ENCODE measurements at regions not wholly inside any gene's neighbourhood (a gene's known extent, or its start where the extent isn't known, plus 50 kb on each side); places are given as distances from the start of the nearest gene placed in this dataset.

GRCh38 chr1:223018534-223018933, 124.5 kb downstream of the TLR5 start:
- TF ChIP-seq POLR2AphosphoS5 (IDR thresholded peaks at IDR 0.05; ENCODE audit: low read depth, low read length) (peak; percentile 84), E2F6 (IDR thresholded peaks at IDR 0.05) (peak; percentile 75), JUN (IDR thresholded peaks at IDR 0.05; ENCODE audit: low read depth, low read length) (no peak), RXRA (IDR thresholded peaks at IDR 0.05; ENCODE audit: insufficient read depth, low read depth, low read length) (no peak), CBX5 (IDR thresholded peaks at IDR 0.05; ENCODE audit: low read depth, low read length) (no peak), POLR2A (IDR thresholded peaks at IDR 0.05; ENCODE audit: control extremely low read depth in 1 of 2, low read depth in 2 of 2, low read length in 2 of 2) (peak in 1 of 2 experiments; percentile 78; a peak in 2 of 3 replicates), BRCA1 (IDR thresholded peaks at IDR 0.05; ENCODE audit: low read depth, low read length) (no peak), MAX (IDR thresholded peaks at IDR 0.05) (peak; percentile 27; the same call in 1 of the 2 replicates), SAP30 (IDR thresholded peaks at IDR 0.05; ENCODE audit: insufficient read depth, insufficient replicate concordance, low read length) (no peak), RFX5 (IDR thresholded peaks at IDR 0.05; ENCODE audit: borderline replicate concordance, low read depth, low read length) (no peak)
- H3K36me3 ChIP-seq (ENCODE audit: control insufficient read depth in 2 of 4, insufficient read depth in 4 of 4, low read length in 3 of 4): peaks cover 16 to 92% (median 43%) of the 10 kb centered on the region in 4 experiments
- peak in 1 of 2 experiments; percentile 63 for DNase-seq (ENCODE audit: low read depth in 1 of 2, low spot score in 2 of 2)

More at GRCh38 chr1:223018534-223018933, 124.5 kb downstream of the TLR5 start:
- FAIRE-seq: no peak
- H3K56ac ChIP-seq (replicated peaks; ENCODE audit: insufficient read length, low read depth, low read length): no peak overlapping the region
- H3K23me2 ChIP-seq (ENCODE audit: low read depth, low read length): no peaks in the 10 kb centered on the region; the same call in 1 of the 2 replicates
- H3K4me2 ChIP-seq (ENCODE audit: insufficient read depth in 1 of 2, low read depth in 2 of 2, low read length in 2 of 2): no peak overlapping the region
- no peak overlapping the region for H2AFZ ChIP-seq (ENCODE audit: low read length)
- H4K8ac ChIP-seq (ENCODE audit: extremely low read depth, insufficient read depth, low read length): no peak overlapping the region
- H3K4ac ChIP-seq (replicated peaks; ENCODE audit: insufficient read length, low read depth, low read length): no peak overlapping the region
- ChIA-PET POLR2A (ENCODE audit: partially characterized antibody) (interaction anchor here (0.8 to 3.2 kb wide), 25 partner anchors 8 to 748 kb away, joined by 3 to 65 read pairs (median 4); no protein-coding TSS in a partner anchor), CTCF (ENCODE audit: partially characterized antibody) (interaction anchor here (0.7 to 1.6 kb wide), 9 partner anchors 14 to 105 kb away, joined by 3 to 7 read pairs (median 3); no protein-coding TSS in a partner anchor)
- no peak overlapping the region for H4K5ac ChIP-seq (ENCODE audit: insufficient read length, low read depth, low read length)
- no peak overlapping the region for H3K27ac ChIP-seq (ENCODE audit: low read depth, low read length)
- no peaks in the 10 kb centered on the region for H3K9me3 ChIP-seq (ENCODE audit: insufficient read depth in 2 of 2, low read depth in 1 of 2, low read length in 1 of 2)
- WGBS, 2 experiments (ENCODE audit: extremely low coverage in 1 of 2, insufficient coverage in 1 of 2, insufficient read length in 1 of 2, insufficient replicate concordance in 2 of 2, low coverage in 1 of 2, low lambda C conversion rate in 2 of 2, missing lambda C conversion rate in 1 of 2): 94% methylated on average over 7 of the region's 7 CpGs; no CpG with 5 or more reads in 1 of the 2 experiments
- H3K9ac ChIP-seq (replicated peaks in 1 of 4; ENCODE audit: extremely low read depth in 1 of 4, low read depth in 3 of 4, low read length in 3 of 4): no peak overlapping the region
- H4K20me1 ChIP-seq (replicated peaks in 1 of 2; ENCODE audit: control insufficient read depth in 1 of 2, insufficient read depth in 2 of 2, low read length in 2 of 2): peaks cover 2 to 4% of the 10 kb centered on the region in 2 experiments
- H2AK5ac ChIP-seq (ENCODE audit: low read depth, low read length): no peak overlapping the region
- no peaks in the 10 kb centered on the region for H3K27me3 ChIP-seq (replicated peaks in 1 of 4; ENCODE audit: control insufficient read depth in 3 of 4, extremely low read depth in 1 of 4, insufficient read depth in 3 of 4, low read length in 3 of 4)
- H3K18ac ChIP-seq (ENCODE audit: extremely low read depth, low read length): no peak overlapping the region
- H2BK15ac ChIP-seq (ENCODE audit: low read length): no peak overlapping the region
- H2BK120ac ChIP-seq (replicated peaks; ENCODE audit: low read depth, low read length): no peak overlapping the region
- H3K4me3 ChIP-seq (ENCODE audit: extremely low read depth in 1 of 4, insufficient read depth in 2 of 4, low read depth in 3 of 4, low read length in 4 of 4): no peak overlapping the region
- H3K23ac ChIP-seq (ENCODE audit: insufficient read length): no peak overlapping the region
- no peak overlapping the region for H3K14ac ChIP-seq (ENCODE audit: insufficient read length)
- no peak overlapping the region for H2BK5ac ChIP-seq (ENCODE audit: low read depth, low read length)
- peaks cover 8 to 34% (median 21%) of the 10 kb centered on the region in 4 experiments for H3K4me1 ChIP-seq (replicated peaks in 1 of 4; ENCODE audit: control insufficient read depth in 3 of 4, insufficient read depth in 4 of 4, low read length in 3 of 4)
- H3K79me1 ChIP-seq (ENCODE audit: low read depth, low read length): peaks cover 6% of the 10 kb centered on the region
- no peak overlapping the region for H2BK20ac ChIP-seq (ENCODE audit: low read length)
- no peak overlapping the region for H4K91ac ChIP-seq (replicated peaks; ENCODE audit: insufficient read length, low read length)
- H3K79me2 ChIP-seq (ENCODE audit: control insufficient read depth in 1 of 2, insufficient read depth in 2 of 2, low read length in 2 of 2): no peaks in the 10 kb centered on the region; a peak in 1 of 4 replicates
- H2BK12ac ChIP-seq (ENCODE audit: low read depth, low read length): no peak overlapping the region
